KMS-11 (cell line): ENCODE measurements at regions not wholly inside any gene's neighbourhood (a gene's known extent, or its start where the extent isn't known, plus 50 kb on each side); places are given as distances from the start of the nearest gene placed in this dataset.

ENCODE experiments used
- H2AFZ ChIP-seq: fragments of 200-600 bp; sonication (generic); 2 replicates; pipeline ENCODE4 v1.6.1; 2016; ENCODE audit warnings: antibody characterized with exemption, mixed run types, low read depth
- H3K27ac ChIP-seq: fragments of 200-600 bp; sonication (generic); 2 replicates; pipeline ENCODE4 v1.6.1; 2016; ENCODE audit warnings: mild to moderate bottlenecking, mixed run types
- H3K27me3 ChIP-seq: fragments of 200-600 bp; sonication (generic); 2 replicates; pipeline ENCODE4 v1.6.1; 2017; ENCODE audit warnings: mild to moderate bottlenecking, low read depth, mixed run types, moderate library complexity; ENCODE audit not compliant: insufficient read depth
- H3K36me3 ChIP-seq: fragments of 200-600 bp; sonication (generic); 2 replicates; pipeline ENCODE4 v1.6.1; 2017; ENCODE audit warnings: mild to moderate bottlenecking, mixed run types; ENCODE audit not compliant: insufficient read depth
- H3K4me1 ChIP-seq: fragments of 200-600 bp; sonication (generic); 2 replicates; pipeline ENCODE4 v1.6.1; 2016; ENCODE audit warnings: mild to moderate bottlenecking, low read depth, mixed run types; ENCODE audit not compliant: poor library complexity, severe bottlenecking
- H3K4me2 ChIP-seq: fragments of 200-600 bp; sonication (generic); 2 replicates; pipeline ENCODE4 v1.7.0; 2016; ENCODE audit warnings: mild to moderate bottlenecking, mixed run types
- H3K4me3 ChIP-seq: fragments of 200-600 bp; sonication (generic); IDR thresholded peaks from 2 replicates; pipeline ENCODE4 v1.6.1; 2017; ENCODE audit warnings: low read depth, low read length, mixed read lengths; ENCODE audit not compliant: insufficient read depth
- H3K79me2 ChIP-seq: fragments of 200-600 bp; sonication (generic); 2 replicates; pipeline ENCODE4 v1.6.1; 2016; ENCODE audit warnings: low read depth, mixed run types; ENCODE audit not compliant: insufficient read depth
- H3K9ac ChIP-seq: fragments of 200-600 bp; sonication (generic); 2 replicates; pipeline ENCODE4 v1.6.1; 2016; ENCODE audit warnings: mild to moderate bottlenecking, mixed run types
- H4K20me1 ChIP-seq: fragments of 200-600 bp; sonication (generic); 2 replicates; pipeline ENCODE4 v1.6.1; 2016; ENCODE audit warnings: mild to moderate bottlenecking, mixed run types; ENCODE audit not compliant: insufficient read depth
- CTCF ChIP-seq: fragments of 200-600 bp; sonication (generic); conservative IDR thresholded peaks from 2 replicates; pipeline ENCODE4 v1.6.1; 2017; ENCODE audit warnings: low read depth, mild to moderate bottlenecking, antibody characterized with exemption, low read length, moderate library complexity, mixed read lengths

- Histone ChIP-seq H4K20me1 (no peaks in the 10 kb centered on the region), H3K4me3 (no peak overlapping the region), H3K79me2 (no peaks in the 10 kb centered on the region), H3K36me3 (no peaks in the 10 kb centered on the region), H3K4me2 (no peak overlapping the region), H3K27me3 (no peaks in the 10 kb centered on the region), H3K27ac (no peak overlapping the region), H3K4me1 (no peaks in the 10 kb centered on the region), H3K9ac (no peak overlapping the region), H2AFZ (no peak overlapping the region)
- no peak for TF ChIP-seq CTCF
These were observed 202.0 kb downstream of the FOXO1 start for GRCh38 chr13:40464337-40465014.

- no peak overlapping the region for H3K4me2 ChIP-seq
- H3K4me1 ChIP-seq: no peaks in the 10 kb centered on the region
- no peak overlapping the region for H3K27ac ChIP-seq
- H3K4me3 ChIP-seq: no peak overlapping the region
- no peaks in the 10 kb centered on the region for H3K36me3 ChIP-seq
- H3K9ac ChIP-seq: no peak overlapping the region
- H3K79me2 ChIP-seq: no peaks in the 10 kb centered on the region
- H3K27me3 ChIP-seq: no peaks in the 10 kb centered on the region
- no peak overlapping the region for H2AFZ ChIP-seq
- no peaks in the 10 kb centered on the region for H4K20me1 ChIP-seq
- no peak for TF ChIP-seq CTCF
These were observed 201.4 kb downstream of the FOXO1 start for GRCh38 chr13:40465015-40465390.

- H3K4me1 ChIP-seq: no peaks in the 10 kb centered on the region
- no peaks in the 10 kb centered on the region for H3K36me3 ChIP-seq
- H2AFZ ChIP-seq: no peak overlapping the region
- H4K20me1 ChIP-seq: no peaks in the 10 kb centered on the region
- no peak overlapping the region for H3K27ac ChIP-seq
- H3K79me2 ChIP-seq: no peaks in the 10 kb centered on the region
- H3K9ac ChIP-seq: no peak overlapping the region
- H3K4me3 ChIP-seq: no peak overlapping the region
- H3K4me2 ChIP-seq: no peak overlapping the region
- no peaks in the 10 kb centered on the region for H3K27me3 ChIP-seq
- no peak for TF ChIP-seq CTCF
These were observed 200.2 kb downstream of the FOXO1 start for GRCh38 chr13:40466272-40466671.

GRCh38 chr13:40468227-40468838, 198.1 kb downstream of the FOXO1 start:
- H3K27me3 ChIP-seq: no peaks in the 10 kb centered on the region
- H3K9ac ChIP-seq: no peak overlapping the region
- no peak overlapping the region for H3K4me3 ChIP-seq
- no peaks in the 10 kb centered on the region for H3K79me2 ChIP-seq
- no peak for TF ChIP-seq CTCF
- H2AFZ ChIP-seq: no peak overlapping the region
- no peaks in the 10 kb centered on the region for H4K20me1 ChIP-seq
- no peak overlapping the region for H3K27ac ChIP-seq
- H3K36me3 ChIP-seq: no peaks in the 10 kb centered on the region
- H3K4me1 ChIP-seq: no peaks in the 10 kb centered on the region
- H3K4me2 ChIP-seq: no peak overlapping the region
